HG03139 (cell line): ENCODE measurements at regions not wholly inside any gene's neighbourhood (a gene's known extent, or its start where the extent isn't known, plus 50 kb on each side); places are given as distances from the start of the nearest gene placed in this dataset.
"Not testable (repeated sequence)": the region's sequence is repeated elsewhere in the genome, so short reads cannot be mapped to it uniquely, and the experiment has no call there.

Experiments used
- ATAC-seq: cut with Tn5 transposase; IDR thresholded peaks from one replicate; pipeline ENCODE4 v1.9.1; 2021; ENCODE audit not compliant: unreplicated experiment

DNA sequence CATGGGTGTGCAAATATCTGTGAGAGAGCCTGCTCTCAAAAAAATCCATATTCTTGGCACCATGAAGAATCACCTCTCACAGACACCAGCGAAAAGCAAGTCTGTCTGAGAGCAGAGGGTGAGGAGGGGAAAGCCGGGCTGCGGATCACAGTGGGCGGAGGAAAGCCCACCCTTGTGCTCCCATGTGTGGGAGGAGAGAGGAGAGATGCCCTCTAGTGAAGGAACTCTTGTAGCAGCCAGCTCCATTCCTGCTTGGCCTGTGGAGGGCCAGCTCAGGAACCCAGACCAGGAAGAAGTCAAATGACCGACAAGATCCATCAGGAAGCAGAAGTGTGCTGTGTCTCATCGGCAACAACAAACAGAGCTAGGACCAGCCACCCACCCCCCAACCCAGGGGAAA is 321.7 kb upstream of the PLGLB1 start:
- ATAC-seq: not testable (repeated sequence)

DNA sequence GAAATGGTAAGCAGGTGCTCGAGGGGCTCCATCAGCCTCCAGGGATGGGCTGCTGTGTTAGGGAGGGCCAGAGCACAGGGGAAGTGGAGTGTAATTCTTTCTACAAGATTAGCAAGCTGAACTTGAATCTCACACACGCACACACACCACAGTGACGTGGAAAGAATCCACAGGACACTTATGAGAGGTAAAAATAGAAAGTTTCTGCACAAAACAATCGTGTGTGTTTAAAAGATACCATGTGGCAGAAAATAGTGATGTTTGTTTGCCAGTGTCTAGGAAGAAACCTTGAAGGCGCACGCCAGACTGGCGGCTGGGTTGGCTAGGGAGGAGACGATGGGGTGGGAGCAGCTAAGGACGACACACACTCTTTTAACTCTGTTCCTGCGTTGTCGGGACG is 323.6 kb upstream of the PLGLB1 start:
- ATAC-seq: not testable (repeated sequence)

DNA sequence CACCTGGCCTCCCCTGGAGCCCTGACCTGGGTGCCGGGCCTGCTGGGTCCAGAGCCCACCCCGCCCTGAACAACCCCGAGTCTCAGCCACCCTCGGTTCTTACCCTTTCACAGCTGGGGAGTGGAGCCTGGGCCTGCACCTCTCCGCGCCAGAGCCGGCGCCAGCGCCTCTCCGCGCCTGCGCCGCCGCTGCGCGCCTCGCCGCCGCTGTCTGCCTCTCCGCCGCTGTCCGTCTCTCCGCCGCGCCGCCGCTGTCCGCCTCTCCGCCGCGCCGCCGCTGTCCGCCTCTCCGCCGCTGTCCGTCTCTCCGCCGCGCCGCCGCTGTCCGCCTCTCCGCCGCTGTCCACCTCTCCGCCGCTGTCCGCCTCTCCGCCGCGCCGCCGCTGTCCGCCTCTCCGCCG is 326.9 kb upstream of the PLGLB1 start:
- ATAC-seq: not testable (repeated sequence)

DNA sequence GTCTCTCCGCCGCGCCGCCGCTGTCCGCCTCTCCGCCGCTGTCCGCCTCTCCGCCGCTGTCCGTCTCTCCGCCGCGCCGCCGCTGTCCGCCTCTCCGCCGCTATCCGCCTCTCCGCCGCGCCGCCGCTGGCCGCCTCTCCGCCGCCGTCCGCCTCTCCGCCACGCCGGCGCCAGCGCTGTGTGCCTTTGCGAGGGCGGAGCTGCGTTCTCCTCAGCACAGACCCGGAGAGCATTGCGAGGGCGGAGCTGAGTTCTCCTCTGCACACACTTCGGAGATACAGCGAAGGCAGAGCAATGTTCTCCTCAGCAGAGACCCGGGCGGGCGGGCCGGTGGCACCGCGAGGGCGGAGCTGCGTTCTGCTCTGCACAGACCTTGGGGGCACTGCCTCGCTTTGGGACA is 327.4 kb upstream of the PLGLB1 start:
- not testable (repeated sequence) for ATAC-seq

DNA sequence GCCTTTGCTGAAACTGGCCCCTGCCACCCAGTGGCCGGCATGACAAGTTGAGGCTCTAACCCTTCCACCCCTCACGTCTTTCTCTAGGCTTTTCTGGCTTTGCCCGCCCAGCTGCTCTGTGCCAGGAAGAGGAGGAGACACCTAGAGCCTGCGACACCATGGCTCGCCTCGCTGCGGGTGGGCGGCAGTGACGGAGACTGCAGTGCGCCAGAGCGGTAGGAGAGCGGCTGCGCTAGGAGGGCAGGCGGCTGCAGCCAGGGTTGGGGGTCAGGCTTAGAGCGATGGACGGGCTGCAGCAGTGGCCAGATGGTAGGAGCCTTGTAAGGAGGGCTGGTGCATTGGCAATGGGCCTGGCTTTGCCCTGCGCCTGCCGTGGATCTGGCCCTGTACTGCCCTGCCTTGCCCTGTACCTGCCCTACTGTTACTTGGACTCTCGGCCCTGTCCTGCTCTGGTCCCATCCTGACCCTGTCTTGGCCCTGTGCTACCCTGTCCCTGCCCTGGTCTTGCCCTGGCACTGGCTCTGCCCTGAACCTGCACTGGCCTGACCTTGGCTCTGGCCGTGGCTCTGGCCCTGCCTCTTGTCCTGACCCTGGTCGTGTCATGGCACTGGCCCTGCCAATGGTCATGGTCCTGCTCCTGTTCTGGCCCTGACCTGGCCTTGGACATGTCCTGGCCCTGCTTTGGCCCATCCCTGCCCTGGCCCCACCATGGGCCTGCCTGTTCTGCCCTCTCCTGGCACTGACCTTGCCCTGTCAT is 330.7 kb upstream of the PLGLB1 start:
- not testable (repeated sequence) for ATAC-seq

DNA sequence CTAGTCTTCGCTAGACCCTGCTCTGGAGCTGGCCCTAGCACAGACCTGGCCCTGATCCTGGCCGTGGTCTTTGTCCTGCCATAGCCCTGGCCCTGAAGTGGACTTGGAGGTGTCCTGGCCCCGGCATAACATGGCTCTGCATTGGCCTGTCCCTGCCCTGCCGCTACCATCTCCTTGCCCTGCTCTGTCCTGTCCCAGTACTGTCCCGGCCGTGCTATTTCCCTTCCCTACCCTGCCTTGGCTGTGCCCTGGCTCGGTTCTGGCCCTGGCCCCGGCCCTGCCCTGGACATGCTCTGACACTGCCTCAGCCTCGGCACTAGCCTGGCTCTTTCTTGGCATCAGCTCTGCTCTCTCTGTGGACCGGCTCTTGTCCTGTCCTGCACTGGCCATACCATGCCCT is 331.8 kb upstream of the PLGLB1 start:
- not testable (repeated sequence) for ATAC-seq

DNA sequence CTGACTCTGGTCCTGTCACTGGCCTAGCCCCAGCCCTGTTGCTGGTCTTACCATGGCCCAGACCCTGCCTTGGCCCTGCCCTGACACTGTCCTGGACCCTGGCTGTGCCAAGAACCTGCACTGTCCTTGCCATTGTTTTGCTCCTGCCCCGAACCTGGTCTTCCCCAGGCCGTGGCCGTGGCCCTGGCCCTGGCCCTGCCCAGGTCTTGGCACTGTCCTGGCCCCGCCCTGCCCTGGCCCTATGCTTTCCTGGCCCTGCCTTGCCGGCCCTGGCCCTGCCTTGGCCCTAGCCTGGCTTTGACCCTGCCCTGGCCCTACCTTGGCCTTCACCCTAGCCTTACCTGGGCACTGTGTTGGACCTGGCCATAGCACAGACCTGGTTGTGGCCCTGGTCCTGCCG is 332.5 kb upstream of the PLGLB1 start:
- not testable (repeated sequence) for ATAC-seq

DNA sequence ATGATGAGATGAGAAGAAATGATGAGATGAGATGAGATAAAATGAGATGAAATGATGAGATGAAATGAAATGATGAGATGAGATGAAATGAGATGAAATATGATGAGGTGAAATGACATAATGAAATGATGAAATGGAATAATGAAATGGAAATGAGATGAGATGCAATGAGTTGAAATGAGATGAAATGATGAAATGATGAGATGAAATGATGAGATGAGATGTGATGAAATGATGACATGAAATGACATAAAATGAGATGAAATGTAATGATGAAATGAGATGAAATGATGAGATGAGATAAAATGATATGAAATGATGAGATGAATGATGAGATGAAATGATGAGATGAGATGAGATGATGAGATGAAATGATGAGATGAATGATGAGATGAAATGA is 338.6 kb upstream of the PLGLB1 start:
- ATAC-seq: not testable (repeated sequence)

DNA sequence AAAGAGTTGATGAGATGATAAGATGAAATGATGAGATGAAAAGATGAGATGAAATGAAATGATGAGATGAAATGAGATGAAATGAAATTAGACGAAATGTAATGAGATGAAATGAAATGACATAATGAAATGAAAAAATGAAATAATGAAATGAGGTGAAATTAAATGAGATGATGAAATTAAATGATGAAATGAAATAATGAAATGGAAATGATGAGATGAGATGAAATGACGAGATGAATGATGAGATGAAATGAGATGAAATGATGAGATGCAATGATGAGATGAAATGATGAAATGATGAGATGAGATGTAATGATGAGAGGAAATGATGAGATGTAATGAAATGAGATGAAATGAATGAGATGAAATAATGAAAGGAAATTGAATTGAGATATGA is 339.3 kb upstream of the PLGLB1 start:
- not testable (repeated sequence) for ATAC-seq

DNA sequence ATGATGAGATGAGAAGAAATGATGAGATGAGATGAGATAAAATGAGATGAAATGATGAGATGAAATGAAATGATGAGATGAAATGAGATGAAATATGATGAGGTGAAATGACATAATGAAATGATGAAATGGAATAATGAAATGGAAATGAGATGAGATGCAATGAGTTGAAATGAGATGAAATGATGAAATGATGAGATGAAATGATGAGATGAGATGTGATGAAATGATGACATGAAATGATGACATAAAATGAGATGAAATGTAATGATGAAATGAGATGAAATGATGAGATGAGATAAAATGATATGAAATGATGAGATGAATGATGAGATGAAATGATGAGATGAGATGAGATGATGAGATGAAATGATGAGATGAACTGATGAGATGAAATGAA is 340.2 kb upstream of the PLGLB1 start:
- not testable (repeated sequence) for ATAC-seq

DNA sequence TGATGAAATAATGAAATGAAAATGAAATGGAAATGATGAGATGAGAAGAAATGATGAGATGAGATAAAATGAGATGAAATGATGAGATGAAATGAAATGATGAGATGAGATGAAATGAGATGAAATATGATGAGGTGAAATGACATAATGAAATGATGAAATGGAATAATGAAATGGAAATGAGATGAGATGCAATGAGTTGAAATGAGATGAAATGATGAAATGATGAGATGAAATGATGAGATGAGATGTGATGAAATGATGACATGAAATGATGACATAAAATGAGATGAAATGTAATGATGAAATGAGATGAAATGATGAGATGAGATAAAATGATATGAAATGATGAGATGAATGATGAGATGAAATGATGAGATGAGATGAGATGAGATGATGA is 342.7 kb upstream of the PLGLB1 start:
- not testable (repeated sequence) for ATAC-seq

DNA sequence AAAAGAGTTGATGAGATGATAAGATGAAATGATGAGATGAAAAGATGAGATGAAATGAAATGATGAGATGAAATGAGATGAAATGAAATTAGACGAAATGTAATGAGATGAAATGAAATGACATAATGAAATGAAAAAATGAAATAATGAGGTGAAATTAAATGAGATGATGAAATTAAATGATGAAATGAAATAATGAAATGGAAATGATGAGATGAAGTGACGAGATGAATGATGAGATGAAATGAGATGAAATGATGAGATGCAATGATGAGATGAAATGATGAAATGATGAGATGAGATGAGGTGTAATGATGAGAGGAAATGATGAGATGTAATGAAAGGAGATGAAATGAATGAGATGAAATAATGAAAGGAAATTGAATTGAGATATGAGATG is 343.4 kb upstream of the PLGLB1 start:
- not testable (repeated sequence) for ATAC-seq

DNA sequence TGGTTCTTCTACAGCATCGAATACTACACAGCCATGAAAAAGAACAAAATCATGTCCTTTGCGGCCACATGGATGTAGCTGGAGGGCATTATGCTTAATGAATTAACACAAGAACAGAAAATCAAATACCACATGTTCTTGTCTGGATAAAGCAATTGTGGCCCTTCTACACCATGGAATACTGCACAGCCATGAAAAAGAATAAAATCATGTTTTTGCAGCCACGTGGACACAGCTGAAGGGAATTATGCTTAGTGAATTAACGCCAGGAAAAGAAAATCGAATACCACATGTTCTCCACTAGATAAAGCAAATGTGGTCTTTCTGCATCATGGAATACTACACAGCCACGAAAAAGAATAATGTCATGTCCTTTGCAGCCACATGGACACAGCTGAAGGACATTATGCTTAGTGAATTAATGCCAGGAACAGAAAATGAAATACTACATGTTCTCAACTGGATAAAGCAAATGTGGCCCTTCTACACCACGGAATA is 361.8 kb upstream of the PLGLB2 start:
- ATAC-seq: not testable (repeated sequence)

DNA sequence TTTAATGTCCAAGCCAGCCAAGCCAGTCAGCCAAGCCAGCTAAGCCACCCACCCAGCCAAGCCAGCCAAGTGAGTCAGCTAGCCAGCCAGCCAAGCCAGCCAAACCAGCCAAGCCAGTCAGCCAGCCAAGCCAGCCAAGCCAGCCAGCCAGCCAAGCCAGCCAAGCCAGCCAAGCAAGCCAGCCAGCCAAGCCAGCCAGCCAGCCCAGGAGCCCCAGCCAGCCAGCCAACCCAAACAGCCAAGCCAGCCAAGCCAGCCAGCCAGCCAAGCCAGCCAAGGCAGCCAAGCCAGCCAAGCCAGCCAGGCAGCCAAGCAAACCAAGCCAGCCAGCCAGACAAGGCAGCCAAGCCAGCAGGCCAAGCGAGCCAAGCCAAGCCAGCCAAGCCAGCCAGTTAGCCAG is 352.1 kb upstream of the PLGLB2 start:
- ATAC-seq: not testable (repeated sequence)

DNA sequence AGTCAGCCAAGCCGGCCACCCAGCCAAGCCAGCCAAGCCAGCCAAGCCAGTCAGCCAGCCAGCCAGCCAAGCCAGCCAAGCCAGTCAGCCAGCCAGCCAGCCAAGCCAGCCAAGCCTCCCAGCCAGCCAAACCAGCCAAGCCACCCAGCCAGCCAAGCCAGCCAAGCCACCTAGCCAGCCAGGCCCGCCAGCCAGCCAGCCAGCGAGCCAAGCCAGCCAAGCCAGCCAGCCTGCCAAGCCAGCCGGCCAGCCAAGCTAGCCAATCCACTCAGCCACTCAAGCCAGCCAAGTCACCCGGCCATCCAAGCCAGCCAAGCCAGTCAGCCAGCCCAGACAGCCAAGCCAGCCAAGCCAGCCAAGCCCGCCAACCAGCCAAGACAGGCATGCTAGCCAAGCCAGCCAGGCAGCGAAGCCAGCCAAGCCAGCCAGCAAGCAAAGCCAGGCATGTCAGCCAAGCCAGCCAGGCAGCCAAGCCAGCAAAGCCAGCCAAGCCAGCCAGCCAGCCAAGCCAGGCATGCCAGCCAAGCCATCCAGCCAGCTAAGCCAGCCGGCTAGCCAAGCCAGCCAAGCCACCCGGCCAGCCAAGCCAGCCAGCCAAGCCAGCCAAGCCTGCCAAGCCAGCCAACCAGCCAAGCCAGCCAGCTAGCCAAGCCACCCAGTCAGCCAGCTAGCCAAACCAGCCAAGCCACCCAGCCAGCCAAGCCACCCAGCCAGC is 351.2 kb upstream of the PLGLB2 start:
- not testable (repeated sequence) for ATAC-seq

DNA sequence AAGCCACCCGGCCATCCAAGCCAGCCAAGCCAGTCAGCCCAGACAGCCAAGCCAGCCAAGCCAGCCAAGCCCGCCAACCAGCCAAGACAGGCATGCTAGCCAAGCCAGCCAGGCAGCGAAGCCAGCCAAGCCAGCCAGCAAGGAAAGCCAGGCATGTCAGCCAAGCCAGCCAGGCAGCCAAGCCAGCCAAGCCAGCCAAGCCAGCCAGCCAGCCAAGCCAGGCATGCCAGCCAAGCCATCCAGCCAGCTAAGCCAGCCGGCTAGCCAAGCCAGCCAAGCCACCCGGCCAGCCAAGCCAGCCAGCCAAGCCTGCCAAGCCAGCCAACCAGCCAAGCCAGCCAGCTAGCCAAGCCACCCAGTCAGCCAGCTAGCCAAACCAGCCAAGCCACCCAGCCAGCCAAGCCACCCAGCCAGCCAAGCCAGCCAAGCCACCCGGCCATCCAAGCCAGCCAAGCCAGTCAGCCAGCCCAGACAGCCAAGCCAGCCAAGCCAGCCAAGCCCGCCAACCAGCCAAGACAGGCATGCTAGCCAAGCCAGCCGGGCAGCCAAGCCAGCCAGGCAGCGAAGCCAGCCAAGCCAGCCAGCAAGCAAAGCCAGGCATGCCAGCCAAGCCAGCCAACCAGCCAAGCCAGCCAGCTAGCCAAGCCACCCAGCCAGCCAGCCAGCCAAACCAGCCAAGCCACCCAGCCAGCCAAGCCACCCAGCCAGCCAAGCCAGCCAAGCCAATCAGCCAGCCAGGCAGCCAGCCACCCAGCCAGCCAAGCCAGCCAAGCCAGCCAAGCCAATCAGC is 350.4 kb upstream of the PLGLB2 start:
- ATAC-seq: not testable (repeated sequence)

DNA sequence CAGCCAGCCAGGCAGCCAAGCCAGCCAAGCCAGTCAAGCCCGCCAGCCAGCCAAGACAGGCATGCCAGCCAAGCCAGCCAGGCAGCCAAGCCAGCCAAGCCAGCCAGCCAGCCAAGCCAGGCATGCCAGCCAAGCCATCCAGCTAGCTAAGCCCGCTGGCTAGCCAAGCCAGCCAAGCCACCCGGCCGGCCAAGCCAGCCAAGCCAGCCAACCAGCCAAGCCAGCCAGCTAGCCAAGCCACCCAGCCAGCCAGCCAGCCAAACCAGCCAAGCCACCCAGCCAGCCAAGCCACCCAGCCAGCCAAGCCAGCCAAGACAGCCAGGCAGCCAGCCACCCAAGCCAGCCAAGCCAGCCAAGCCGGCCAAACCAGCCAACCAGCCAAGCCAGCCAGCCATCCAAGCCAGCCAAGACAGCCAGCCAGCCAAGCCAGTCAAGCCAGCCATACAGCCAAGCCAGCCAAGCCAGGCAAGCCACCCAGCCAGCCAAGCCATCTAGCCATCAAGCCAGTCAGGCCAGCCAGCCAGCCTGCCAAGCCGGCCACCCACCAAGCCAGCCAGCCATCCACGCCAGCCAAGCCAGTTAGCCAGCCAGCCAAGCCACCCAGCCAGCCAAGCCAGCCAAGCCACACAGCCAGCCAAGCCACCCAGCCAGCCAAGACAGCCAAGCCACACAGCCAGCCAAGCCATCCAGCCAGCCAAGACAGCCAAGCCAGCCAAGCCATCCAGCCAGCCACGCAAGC is 349.2 kb upstream of the PLGLB2 start:
- not testable (repeated sequence) for ATAC-seq

DNA sequence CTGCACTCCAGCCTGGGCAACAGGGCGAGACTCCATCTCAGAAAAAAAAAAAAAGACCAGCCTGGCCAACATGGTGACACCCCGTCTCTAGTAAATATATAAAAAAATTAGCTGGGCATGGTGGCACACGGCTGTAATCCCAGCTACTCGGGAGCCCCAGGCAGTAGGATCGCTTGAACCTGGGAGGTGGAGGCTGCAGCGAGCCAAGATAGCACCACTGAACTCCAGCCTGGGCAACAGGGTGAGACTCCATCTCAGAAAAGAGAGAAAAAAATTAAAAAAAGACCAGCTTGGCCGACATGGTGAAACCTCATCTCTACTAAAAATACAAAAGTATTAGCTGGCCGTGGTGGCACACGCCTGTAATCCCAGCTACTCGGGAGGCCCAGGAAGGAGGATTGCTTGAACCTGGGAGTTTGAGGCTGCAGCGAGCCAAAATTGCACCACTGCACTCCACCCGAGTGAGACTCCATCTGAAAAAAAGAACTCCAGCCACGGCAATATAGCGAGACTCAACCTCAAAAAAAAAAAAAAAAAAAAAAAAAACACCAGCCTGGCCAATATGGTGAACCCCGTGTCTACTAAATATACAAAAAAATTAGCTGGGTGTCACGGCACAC is 346.1 kb upstream of the PLGLB2 start:
- ATAC-seq: no peak

DNA sequence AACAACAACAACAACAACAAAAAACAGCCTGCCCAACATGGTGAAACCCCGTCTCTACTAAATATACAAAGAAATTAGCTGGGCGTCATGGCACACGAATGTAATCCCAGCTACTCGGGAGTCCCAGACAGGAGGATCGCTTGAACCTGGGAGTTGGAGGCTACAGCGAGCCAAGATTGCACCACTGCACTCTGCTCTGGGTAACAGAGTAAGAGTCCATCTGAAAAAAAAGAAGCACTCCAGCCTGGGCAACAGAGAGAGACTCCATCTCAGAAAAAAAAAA is 344.1 kb upstream of the PLGLB2 start:
- no peak for ATAC-seq

DNA sequence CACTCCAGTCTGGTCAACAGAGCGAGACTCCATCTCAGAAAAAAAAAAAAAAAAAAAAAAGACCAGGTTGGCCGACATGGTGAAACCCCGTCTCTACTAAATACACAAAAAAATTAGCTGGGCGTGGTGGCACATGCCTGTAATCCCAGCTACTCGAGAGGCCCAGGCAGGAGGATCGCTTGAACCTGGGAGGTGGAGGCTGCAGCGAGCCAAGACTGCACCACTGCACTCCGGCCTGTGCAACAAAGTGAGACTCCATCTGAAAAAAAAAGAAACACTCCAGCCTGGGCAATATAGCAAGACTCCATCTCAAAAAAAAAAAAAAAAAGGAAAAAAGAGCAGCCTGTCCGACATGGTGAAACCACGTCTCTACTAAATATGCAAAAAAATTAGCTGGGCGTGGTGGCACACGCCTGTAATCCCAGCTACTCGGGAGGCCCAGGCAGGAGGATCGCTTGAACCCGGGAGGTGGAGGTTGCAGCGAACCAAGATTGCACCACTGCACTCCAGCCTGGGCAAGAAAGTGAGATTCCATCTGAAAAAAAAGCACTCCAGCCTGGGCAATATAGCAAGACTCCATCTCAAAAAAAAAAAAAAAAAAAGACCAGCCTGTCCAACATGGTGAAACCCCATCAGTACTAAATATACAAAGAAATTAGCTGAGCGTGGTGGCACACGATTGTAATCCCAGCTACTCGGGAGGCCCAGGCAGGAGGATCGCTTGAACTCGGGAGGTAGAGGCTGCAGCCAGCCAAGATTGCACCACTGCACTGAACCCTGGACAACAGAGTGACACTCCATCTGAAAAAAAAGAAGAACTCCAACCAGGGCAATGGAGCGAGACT is 343.3 kb upstream of the PLGLB2 start:
- not testable (repeated sequence) for ATAC-seq
